ENCODE measurements at regions not wholly inside any gene's neighbourhood (a gene's known extent, or its start where the extent isn't known, plus 50 kb on each side); places are given as distances from the start of the nearest gene placed in this dataset.

- Histone ChIP-seq H3K4me2 (ENCODE audit: low read length, poor library complexity, severe bottlenecking) (no peak overlapping the region), H4K8ac (ENCODE audit: low read length) (no peak overlapping the region), H3K27ac (ENCODE audit: low read length, poor library complexity, severe bottlenecking) (no peak overlapping the region), H3K9me3 (ENCODE audit: control insufficient read depth, low read length) (no peaks in the 10 kb centered on the region), H2BK120ac (ENCODE audit: low read depth, low read length) (no peak overlapping the region), H3K9ac (ENCODE audit: low read length) (no peak overlapping the region), H2BK5ac (ENCODE audit: low read depth, low read length, poor library complexity, severe bottlenecking) (no peak overlapping the region), H2BK12ac (ENCODE audit: low read length in 2 of 2) (no peak overlapping the region), H2BK15ac (ENCODE audit: low read depth, poor library complexity, severe bottlenecking) (no peak overlapping the region), H4K91ac (ENCODE audit: low read length) (no peak overlapping the region), H2AFZ (ENCODE audit: low read depth, low read length) (no peak overlapping the region), H3K23ac (ENCODE audit: low read length in 2 of 2) (no peak overlapping the region), H3K18ac (ENCODE audit: low read depth in 1 of 2, low read length in 2 of 2) (no peak overlapping the region), H3K4ac (ENCODE audit: low read depth in 1 of 2, low read length in 2 of 2) (no peak overlapping the region), H3K36me3 (ENCODE audit: control insufficient read depth in 1 of 2, insufficient read depth in 2 of 2, low read depth in 1 of 2, low read length in 2 of 2) (no peaks in the 10 kb centered on the region), H3K14ac (ENCODE audit: low read length in 2 of 2) (no peak overlapping the region), H3K4me1 (ENCODE audit: control insufficient read depth, insufficient read depth, low read depth, low read length) (no peaks in the 10 kb centered on the region), H3K4me3 (ENCODE audit: insufficient read depth in 1 of 2, low read depth in 1 of 2, low read length in 2 of 2) (no peak overlapping the region), H3K79me1 (replicated peaks; ENCODE audit: low read length, poor library complexity, severe bottlenecking) (no peaks in the 10 kb centered on the region), H3K27me3 (ENCODE audit: control insufficient read depth in 1 of 2, insufficient read depth in 1 of 2, low read length in 2 of 2) (no peaks in the 10 kb centered on the region), H2AK5ac (ENCODE audit: low read length, severe bottlenecking) (no peak overlapping the region)
- DNase-seq, result no peak
- 100% methylated on average over 4 of the region's 4 CpGs for WGBS
Observed at GRCh38 chr15:36491912-36492311, 87.5 kb upstream of the CDIN1 start.

- Histone ChIP-seq H3K4me2 (ENCODE audit: low read length, poor library complexity, severe bottlenecking) (no peak overlapping the region), H3K27ac (ENCODE audit: low read length, poor library complexity, severe bottlenecking) (no peak overlapping the region), H2BK120ac (ENCODE audit: low read depth, low read length) (no peak overlapping the region), H2AFZ (ENCODE audit: low read depth, low read length) (no peak overlapping the region), H2BK12ac (ENCODE audit: low read length in 2 of 2) (no peak overlapping the region), H3K18ac (ENCODE audit: low read depth in 1 of 2, low read length in 2 of 2) (no peak overlapping the region), H3K4me3 (ENCODE audit: insufficient read depth in 1 of 2, low read depth in 1 of 2, low read length in 2 of 2) (no peak overlapping the region), H2BK5ac (ENCODE audit: low read depth, low read length, poor library complexity, severe bottlenecking) (no peak overlapping the region), H3K36me3 (ENCODE audit: control insufficient read depth in 1 of 2, insufficient read depth in 2 of 2, low read depth in 1 of 2, low read length in 2 of 2) (no peaks in the 10 kb centered on the region), H3K27me3 (ENCODE audit: control insufficient read depth in 1 of 2, insufficient read depth in 1 of 2, low read length in 2 of 2) (no peaks in the 10 kb centered on the region), H2BK15ac (ENCODE audit: low read depth, poor library complexity, severe bottlenecking) (no peak overlapping the region), H3K9ac (ENCODE audit: low read length) (no peak overlapping the region), H4K91ac (ENCODE audit: low read length) (no peak overlapping the region), H3K4me1 (ENCODE audit: control insufficient read depth, insufficient read depth, low read depth, low read length) (no peaks in the 10 kb centered on the region), H3K9me3 (ENCODE audit: control insufficient read depth, low read length) (no peaks in the 10 kb centered on the region), H3K23ac (ENCODE audit: low read length in 2 of 2) (no peak overlapping the region), H3K4ac (ENCODE audit: low read depth in 1 of 2, low read length in 2 of 2) (no peak overlapping the region), H4K8ac (ENCODE audit: low read length) (no peak overlapping the region), H3K14ac (ENCODE audit: low read length in 2 of 2) (no peak overlapping the region), H3K79me1 (replicated peaks; ENCODE audit: low read length, poor library complexity, severe bottlenecking) (no peaks in the 10 kb centered on the region), H2AK5ac (ENCODE audit: low read length, severe bottlenecking) (no peak overlapping the region)
- 61% methylated on average over 9 of the region's 9 CpGs for WGBS
- no peak for DNase-seq
Observed at GRCh38 chr15:36495456-36495991, 83.9 kb upstream of the CDIN1 start.

- no peak overlapping the region for H2AFZ ChIP-seq (ENCODE audit: low read depth, low read length)
- no peak overlapping the region for H3K4me2 ChIP-seq (ENCODE audit: low read length, poor library complexity, severe bottlenecking)
- no peak overlapping the region for H2BK12ac ChIP-seq (ENCODE audit: low read length in 2 of 2)
- WGBS, result 91% methylated on average over 3 of the region's 4 CpGs
- H2AK5ac ChIP-seq (ENCODE audit: low read length, severe bottlenecking), result no peak overlapping the region
- no peak overlapping the region for H2BK120ac ChIP-seq (ENCODE audit: low read depth, low read length)
- no peak overlapping the region for H3K14ac ChIP-seq (ENCODE audit: low read length in 2 of 2)
- no peak overlapping the region for H4K8ac ChIP-seq (ENCODE audit: low read length)
- no peak overlapping the region for H3K4ac ChIP-seq (ENCODE audit: low read depth in 1 of 2, low read length in 2 of 2)
- H3K18ac ChIP-seq (ENCODE audit: low read depth in 1 of 2, low read length in 2 of 2), result no peak overlapping the region
- H4K91ac ChIP-seq (ENCODE audit: low read length), result no peak overlapping the region
- no peaks in the 10 kb centered on the region for H3K79me1 ChIP-seq (replicated peaks; ENCODE audit: low read length, poor library complexity, severe bottlenecking)
- H3K4me1 ChIP-seq (ENCODE audit: control insufficient read depth, insufficient read depth, low read depth, low read length), result no peaks in the 10 kb centered on the region
- no peak overlapping the region for H2BK5ac ChIP-seq (ENCODE audit: low read depth, low read length, poor library complexity, severe bottlenecking)
- no peak for DNase-seq
- H3K23ac ChIP-seq (ENCODE audit: low read length in 2 of 2), result no peak overlapping the region
- H3K27ac ChIP-seq (ENCODE audit: low read length, poor library complexity, severe bottlenecking), result no peak overlapping the region
- H2BK15ac ChIP-seq (ENCODE audit: low read depth, poor library complexity, severe bottlenecking), result no peak overlapping the region
- no peaks in the 10 kb centered on the region for H3K36me3 ChIP-seq (ENCODE audit: control insufficient read depth in 1 of 2, insufficient read depth in 2 of 2, low read depth in 1 of 2, low read length in 2 of 2)
- H3K9me3 ChIP-seq (ENCODE audit: control insufficient read depth, low read length), result no peaks in the 10 kb centered on the region
- H3K9ac ChIP-seq (ENCODE audit: low read length), result no peak overlapping the region
- no peaks in the 10 kb centered on the region for H3K27me3 ChIP-seq (ENCODE audit: control insufficient read depth in 1 of 2, insufficient read depth in 1 of 2, low read length in 2 of 2)
- H3K4me3 ChIP-seq (ENCODE audit: insufficient read depth in 1 of 2, low read depth in 1 of 2, low read length in 2 of 2), result no peak overlapping the region
Observed at GRCh38 chr15:36497901-36498300, 81.5 kb upstream of the CDIN1 start.

- no peak overlapping the region for H2AK5ac ChIP-seq (ENCODE audit: low read length, severe bottlenecking)
- H4K8ac ChIP-seq (ENCODE audit: low read length), result no peak overlapping the region
- H3K27me3 ChIP-seq (ENCODE audit: control insufficient read depth in 1 of 2, insufficient read depth in 1 of 2, low read length in 2 of 2), result no peaks in the 10 kb centered on the region
- no peak overlapping the region for H3K23ac ChIP-seq (ENCODE audit: low read length in 2 of 2)
- no peak overlapping the region for H3K4me2 ChIP-seq (ENCODE audit: low read length, poor library complexity, severe bottlenecking)
- DNase-seq, result no peak
- H3K9ac ChIP-seq (ENCODE audit: low read length), result no peak overlapping the region
- H2BK120ac ChIP-seq (ENCODE audit: low read depth, low read length), result no peak overlapping the region
- H3K14ac ChIP-seq (ENCODE audit: low read length in 2 of 2), result no peak overlapping the region
- no peak overlapping the region for H2BK12ac ChIP-seq (ENCODE audit: low read length in 2 of 2)
- 88% methylated on average over 1 of the region's 4 CpGs for WGBS
- H3K4me1 ChIP-seq (ENCODE audit: control insufficient read depth, insufficient read depth, low read depth, low read length), result no peaks in the 10 kb centered on the region
- no peak overlapping the region for H3K4me3 ChIP-seq (ENCODE audit: insufficient read depth in 1 of 2, low read depth in 1 of 2, low read length in 2 of 2)
- no peak overlapping the region for H2BK15ac ChIP-seq (ENCODE audit: low read depth, poor library complexity, severe bottlenecking)
- H3K27ac ChIP-seq (ENCODE audit: low read length, poor library complexity, severe bottlenecking), result no peak overlapping the region
- no peak overlapping the region for H3K4ac ChIP-seq (ENCODE audit: low read depth in 1 of 2, low read length in 2 of 2)
- H2BK5ac ChIP-seq (ENCODE audit: low read depth, low read length, poor library complexity, severe bottlenecking), result no peak overlapping the region
- no peaks in the 10 kb centered on the region for H3K36me3 ChIP-seq (ENCODE audit: control insufficient read depth in 1 of 2, insufficient read depth in 2 of 2, low read depth in 1 of 2, low read length in 2 of 2)
- H3K9me3 ChIP-seq (ENCODE audit: control insufficient read depth, low read length), result no peaks in the 10 kb centered on the region
- H2AFZ ChIP-seq (ENCODE audit: low read depth, low read length), result no peak overlapping the region
- H3K18ac ChIP-seq (ENCODE audit: low read depth in 1 of 2, low read length in 2 of 2), result no peak overlapping the region
- no peaks in the 10 kb centered on the region for H3K79me1 ChIP-seq (replicated peaks; ENCODE audit: low read length, poor library complexity, severe bottlenecking)
- no peak overlapping the region for H4K91ac ChIP-seq (ENCODE audit: low read length)
Observed at GRCh38 chr15:36498401-36498800, 81.0 kb upstream of the CDIN1 start.
